Cardiac fibroblast (primary cell): ENCODE measurements at regions not wholly inside any gene's neighbourhood (a gene's known extent, or its start where the extent isn't known, plus 50 kb on each side); places are given as distances from the start of the nearest gene placed in this dataset.

Source experiments
- DNase-seq, 2 donors: peaks; one replicate each; pipeline versions ENCODE4 v3.0.0 to v3.0.0-alpha.2; 2010; ENCODE audit warnings: low read depth in 2 of 2
- H3K4me3 ChIP-seq, 2 donors: replicated peaks in 1 of 2; 1 replicate in 1 of 2; 2 replicates in 1 of 2; pipeline ENCODE4 v1.5.1; 2011; ENCODE audit warnings: low read depth in 2 of 2, low read length in 2 of 2, mild to moderate bottlenecking in 2 of 2, moderate library complexity in 1 of 2
- TF ChIP-seq, protein P1 (sequence below): IDR thresholded peaks from one replicate; pipeline ENCODE4 v1.5.1; 2011; ENCODE audit warnings: low read depth, mild to moderate bottlenecking, low read length, inconsistent platforms

DNA sequence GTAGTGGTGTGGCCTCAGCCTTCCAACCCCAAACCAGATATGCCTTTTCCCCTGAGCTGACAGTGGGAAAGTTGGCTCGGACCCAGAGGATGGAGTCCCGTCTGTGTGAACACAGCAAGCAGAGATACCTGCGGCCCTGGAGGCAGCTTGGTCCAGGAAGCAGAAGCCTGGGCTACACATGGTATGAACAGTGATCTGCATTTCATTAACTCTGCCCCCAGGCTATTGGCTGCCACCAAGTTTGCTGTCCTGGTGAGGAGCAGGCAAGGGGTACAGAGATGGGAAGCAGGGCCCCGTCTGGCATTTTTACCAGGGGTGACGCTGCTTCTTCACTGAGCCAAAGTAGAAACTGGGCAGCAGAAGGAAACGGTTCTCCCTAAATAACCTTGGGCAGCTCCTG lies 90.0 kb downstream of the EDN3 start:
- DNase-seq, result no peak
- H3K4me3 ChIP-seq, result no peak overlapping the region
- TF ChIP-seq, protein P1, sequence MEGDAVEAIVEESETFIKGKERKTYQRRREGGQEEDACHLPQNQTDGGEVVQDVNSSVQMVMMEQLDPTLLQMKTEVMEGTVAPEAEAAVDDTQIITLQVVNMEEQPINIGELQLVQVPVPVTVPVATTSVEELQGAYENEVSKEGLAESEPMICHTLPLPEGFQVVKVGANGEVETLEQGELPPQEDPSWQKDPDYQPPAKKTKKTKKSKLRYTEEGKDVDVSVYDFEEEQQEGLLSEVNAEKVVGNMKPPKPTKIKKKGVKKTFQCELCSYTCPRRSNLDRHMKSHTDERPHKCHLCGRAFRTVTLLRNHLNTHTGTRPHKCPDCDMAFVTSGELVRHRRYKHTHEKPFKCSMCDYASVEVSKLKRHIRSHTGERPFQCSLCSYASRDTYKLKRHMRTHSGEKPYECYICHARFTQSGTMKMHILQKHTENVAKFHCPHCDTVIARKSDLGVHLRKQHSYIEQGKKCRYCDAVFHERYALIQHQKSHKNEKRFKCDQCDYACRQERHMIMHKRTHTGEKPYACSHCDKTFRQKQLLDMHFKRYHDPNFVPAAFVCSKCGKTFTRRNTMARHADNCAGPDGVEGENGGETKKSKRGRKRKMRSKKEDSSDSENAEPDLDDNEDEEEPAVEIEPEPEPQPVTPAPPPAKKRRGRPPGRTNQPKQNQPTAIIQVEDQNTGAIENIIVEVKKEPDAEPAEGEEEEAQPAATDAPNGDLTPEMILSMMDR, result no peak

DNA sequence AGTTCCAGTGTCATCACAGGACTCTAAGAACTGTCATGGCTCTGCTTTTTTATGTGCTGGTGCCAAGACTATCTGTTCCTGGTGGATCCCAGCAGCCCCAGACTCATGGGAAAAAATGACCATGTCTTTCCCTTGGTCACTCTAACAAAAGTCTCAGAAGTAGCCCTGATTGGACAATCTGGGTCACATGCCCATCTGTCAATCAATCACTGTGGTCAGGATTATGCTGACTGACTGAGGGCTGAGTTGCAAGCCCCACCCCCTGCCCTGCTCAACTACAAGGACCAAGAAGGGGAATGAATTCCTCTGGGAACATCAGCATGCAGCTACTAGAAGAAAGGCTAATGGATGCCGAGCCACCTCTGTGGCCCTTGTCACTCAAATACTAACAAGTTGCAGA lies 91.6 kb downstream of the EDN3 start:
- no peak overlapping the region for H3K4me3 ChIP-seq
- TF ChIP-seq, protein P1, result no peak
- no peak for DNase-seq

DNA sequence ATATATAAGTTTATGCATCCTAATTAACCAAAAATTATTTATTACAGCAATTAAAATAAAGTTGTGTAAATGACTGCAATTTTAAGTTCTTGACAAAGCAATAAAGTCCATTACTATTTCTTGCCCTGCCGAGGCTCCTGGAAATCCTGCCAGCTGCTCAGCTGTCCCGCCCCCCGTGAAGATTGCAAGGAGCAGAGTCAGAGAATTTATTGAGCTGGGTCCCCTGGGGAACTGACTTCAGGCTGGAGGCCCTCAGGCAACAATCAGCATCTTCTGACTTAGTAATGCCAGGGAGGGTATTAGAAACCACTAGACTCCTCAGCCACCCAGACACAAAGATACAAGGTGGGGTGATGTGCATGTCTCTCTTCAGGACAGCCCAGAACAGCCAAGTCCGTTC lies 92.3 kb downstream of the EDN3 start:
- no peak overlapping the region for H3K4me3 ChIP-seq
- TF ChIP-seq, protein P1, result no peak
- no peak for DNase-seq

DNA sequence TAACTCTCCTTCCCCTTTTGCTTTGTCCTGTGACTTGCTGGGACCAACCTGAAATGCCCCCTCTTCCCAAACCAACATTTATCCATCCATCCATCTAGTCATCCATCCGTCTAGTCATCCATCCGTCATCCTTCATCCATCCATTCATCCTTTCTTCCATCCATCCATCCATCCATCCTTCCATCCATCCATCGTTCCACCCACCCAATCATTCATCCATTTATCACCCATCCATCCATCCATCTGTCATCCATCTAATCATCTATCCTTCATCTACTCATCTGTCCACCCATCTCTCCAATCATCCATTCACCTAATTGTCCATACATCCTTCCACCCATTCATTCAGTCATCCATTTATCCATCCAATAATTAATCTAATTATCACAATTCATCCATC lies 92.7 kb downstream of the EDN3 start:
- no peak for DNase-seq
- TF ChIP-seq, protein P1, result no peak
- no peak overlapping the region for H3K4me3 ChIP-seq

DNA sequence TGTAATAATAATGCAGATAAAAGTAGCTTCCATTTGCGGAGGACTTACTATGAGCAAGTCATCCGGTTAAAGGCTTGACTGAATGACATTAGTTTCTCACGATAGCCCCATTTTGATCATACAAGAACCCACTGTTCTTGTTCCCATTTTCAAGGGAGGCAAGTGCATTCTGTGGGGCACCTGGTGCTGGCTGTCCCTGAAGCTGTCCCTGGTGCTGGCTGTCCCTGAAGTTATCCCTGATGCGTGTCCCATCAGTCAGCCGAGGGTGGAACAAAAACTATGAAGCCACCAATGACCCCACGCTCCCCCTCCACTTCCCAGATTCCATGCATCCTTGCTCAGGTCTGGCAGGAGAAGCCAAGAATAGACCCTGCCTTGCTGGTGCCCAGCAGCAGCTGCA lies 95.3 kb downstream of the EDN3 start:
- DNase-seq, result no peak
- no peak overlapping the region for H3K4me3 ChIP-seq
- TF ChIP-seq, protein P1, result no peak

DNA sequence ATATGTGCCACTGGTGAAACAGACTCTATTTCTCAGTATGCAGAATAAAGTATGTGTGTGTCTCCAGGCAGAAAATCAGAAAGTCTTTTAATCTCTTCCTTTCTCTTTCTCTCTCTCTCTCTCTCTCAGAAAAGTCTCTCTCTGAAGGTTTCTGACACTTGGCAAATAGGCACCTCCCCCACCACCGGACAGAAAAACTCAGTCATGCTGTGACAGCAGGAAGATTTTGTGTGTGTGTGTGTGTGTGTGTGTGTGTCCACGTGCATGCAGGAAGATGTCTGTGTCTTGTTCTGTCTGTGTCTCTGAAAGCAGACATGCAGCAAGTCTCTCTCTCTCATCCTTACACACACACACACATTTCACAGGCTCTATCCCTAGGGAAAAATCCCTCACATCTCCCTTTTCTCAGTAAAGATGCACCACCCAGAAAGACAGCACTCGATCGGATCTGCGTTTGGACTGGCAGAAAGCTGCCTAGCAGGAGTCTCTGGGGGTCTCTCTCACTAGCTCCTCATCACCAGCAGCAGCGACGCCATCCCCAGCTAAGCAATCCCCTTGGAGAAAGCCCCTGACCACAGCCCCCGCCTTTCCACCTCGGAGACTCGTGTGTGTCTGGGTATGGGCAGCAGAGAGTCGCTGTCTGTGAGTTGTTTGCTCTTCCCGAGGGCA lies 98.3 kb downstream of the EDN3 start:
- TF ChIP-seq, protein P1, result no peak
- no peak for DNase-seq
- no peak overlapping the region for H3K4me3 ChIP-seq
